GM18520 (cell line): ENCODE measurements at regions not wholly inside any gene's neighbourhood (a gene's known extent, or its start where the extent isn't known, plus 50 kb on each side); places are given as distances from the start of the nearest gene placed in this dataset.
"Not testable (repeated sequence)": the region's sequence is repeated elsewhere in the genome, so short reads cannot be mapped to it uniquely, and the experiment has no call there.

Experiments used
- ATAC-seq: cut with Tn5 transposase; IDR thresholded peaks from one replicate; pipeline ENCODE4 v1.9.1; 2021; ENCODE audit not compliant: unreplicated experiment

- not testable (repeated sequence) for ATAC-seq
Observed at GRCh38 chrX:80508083-80508482, 87.8 kb downstream of the TENT5D start.

DNA sequence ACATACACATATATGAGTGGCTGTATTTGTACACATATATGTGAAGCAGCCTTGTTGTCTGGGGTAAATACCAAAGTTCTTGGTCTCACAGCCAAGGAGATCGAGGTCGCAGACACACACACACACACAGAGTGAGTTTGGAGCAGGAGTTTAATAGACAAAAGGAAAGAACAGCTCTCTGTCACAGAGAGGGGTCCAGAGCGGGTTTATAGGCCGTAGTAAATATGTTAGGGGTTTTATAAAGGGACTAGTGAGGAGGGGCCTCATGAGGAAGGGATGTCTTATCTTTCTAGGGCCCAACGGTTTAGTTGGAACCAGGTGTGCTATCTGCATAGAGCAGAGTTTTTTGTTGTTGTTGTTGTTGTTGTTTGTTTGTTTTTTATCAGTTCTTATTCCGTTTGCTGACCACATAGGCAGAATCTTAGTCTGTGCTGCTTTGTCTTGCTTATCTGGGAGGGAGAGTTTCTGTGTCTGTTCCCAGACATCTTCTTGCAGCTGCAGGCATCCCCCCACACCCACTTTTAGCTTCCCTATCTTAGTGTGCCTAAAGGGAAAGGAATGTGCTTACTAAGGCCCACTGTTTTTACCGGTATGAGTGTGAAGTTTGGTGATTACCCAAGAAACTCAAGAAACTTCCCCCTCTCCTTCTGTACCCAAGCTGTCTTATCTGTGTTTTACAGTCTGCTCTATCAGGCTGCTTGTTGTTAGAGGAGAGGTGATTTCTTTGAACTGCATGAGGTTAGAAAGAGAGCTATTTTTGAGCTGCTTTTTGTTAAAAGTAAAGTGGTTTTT lies 91.9 kb downstream of the TENT5D start:
- ATAC-seq = no peak

DNA sequence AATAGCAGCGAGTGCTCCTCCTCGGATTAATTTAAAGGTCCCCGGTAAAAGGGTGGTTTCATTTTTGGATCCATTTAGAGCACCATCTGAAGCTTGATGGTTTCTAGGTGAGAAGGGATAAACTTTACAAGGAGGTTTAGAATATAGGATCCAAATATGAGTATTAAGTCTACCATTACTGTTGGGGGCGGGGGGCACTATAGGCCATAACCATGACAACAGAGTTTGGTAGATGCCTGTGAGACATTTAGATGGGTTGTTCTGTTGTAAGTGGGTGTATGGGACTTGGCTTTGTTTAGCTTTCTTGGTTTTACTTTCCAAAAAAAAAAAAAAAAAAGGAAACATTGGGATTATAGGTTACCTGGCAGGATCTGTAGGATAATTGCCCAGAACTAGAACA lies 92.7 kb downstream of the TENT5D start:
- no peak for ATAC-seq

DNA sequence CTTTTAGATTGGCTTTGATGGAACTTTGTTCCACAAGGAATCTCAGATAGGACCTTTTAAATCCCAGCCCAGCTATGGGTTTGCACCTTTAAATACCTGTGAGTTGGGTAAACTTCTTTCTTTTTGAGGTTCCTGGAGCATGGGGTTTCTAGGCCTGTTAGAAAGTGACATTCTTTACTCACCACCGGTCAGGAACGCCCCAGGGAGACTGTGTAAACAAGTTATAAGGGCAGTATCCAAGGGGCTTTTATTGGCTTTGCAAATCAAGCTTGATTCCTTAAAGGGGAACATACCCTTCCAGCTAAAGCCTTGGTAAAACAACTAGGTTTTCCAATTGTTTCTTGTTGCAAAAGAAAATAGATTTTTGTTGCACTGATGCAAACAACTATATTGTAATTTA lies 93.4 kb downstream of the TENT5D start:
- no peak for ATAC-seq

DNA sequence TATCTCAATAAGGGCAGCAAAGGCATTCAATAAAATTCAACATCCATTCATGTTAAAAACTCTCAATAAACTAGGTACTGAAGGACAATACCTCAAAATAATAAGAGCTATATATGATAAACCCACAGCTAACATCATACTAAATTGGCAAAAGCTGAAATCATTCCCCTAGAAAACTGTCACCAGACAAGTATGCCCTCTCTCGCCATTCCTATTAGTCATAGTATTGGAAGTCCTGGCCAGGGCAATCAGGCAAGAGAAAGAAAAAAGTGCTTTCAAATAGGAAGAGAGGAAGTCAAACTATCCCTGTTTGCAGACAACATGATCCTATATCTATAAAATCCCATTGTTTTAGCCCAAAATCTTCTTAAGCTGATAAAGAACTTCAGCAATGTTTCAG lies 116.8 kb downstream of the TENT5D start:
- no peak for ATAC-seq

DNA sequence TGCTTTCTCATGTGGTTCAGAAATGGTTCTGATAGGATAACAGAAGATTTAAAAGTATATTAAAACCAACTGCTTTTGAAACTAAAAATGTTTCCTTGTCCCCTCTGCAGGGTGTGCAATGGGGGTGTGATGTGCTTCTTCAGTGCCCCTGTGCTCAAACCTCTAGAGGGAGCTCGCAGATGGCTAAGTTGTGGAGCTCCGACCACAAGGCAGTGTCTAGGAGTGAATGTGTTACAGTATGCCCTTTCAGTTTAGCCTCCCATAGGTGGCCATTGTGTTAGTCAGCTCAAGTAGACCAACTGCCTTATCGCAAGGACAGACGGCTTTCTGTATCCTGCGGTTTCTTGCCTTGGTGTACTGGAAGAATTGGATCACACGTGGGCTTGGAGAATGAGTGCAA lies 130.5 kb downstream of the TENT5D start:
- ATAC-seq = peak; percentile 60

DNA sequence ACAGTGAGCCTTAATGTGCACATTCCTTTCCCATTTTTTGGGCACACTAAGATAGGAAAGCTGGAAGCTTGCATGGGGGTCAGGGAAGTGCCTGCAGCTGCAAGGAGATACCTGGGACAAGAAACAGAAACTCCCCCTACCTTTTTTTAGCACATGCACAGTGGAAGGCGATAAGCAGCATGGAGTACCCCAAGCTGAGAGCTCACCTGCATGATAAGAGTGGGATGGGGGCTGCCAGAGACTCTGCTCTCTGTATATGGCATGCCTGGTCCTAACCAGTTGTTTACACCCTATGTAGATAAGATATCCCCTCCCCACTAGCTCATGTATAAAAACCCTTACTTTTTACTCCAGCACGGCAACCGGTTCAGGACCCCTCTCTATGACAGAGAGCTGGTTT lies 135.9 kb downstream of the TENT5D start:
- ATAC-seq = no peak

- no peak for ATAC-seq
Observed at GRCh38 chrX:80572636-80573035, 152.4 kb downstream of the TENT5D start.

DNA sequence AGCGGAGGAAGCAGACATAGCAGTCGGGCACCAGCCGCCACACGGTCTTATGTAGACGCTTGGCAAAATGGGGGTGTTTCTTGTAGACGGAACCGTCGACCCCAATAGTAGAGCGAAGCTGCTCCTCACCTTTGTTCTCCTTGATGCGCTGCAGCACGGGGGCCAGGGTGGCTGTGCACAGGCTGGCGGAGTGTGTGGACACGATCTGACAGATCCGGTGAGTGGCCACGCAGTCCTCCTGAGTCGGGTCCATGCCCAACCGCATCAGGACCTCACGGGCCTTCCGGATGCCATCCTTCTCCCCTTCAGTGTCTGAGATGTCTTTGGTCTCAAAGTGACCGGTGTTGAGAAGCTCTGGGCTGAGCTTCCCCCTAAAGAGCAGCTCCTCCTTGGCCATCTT lies 153.0 kb downstream of the TENT5D start:
- no peak for ATAC-seq

GRCh38 chrX:80574486-80575086 lies 154.3 kb downstream of the TENT5D start:
- ATAC-seq = not testable (repeated sequence)

DNA sequence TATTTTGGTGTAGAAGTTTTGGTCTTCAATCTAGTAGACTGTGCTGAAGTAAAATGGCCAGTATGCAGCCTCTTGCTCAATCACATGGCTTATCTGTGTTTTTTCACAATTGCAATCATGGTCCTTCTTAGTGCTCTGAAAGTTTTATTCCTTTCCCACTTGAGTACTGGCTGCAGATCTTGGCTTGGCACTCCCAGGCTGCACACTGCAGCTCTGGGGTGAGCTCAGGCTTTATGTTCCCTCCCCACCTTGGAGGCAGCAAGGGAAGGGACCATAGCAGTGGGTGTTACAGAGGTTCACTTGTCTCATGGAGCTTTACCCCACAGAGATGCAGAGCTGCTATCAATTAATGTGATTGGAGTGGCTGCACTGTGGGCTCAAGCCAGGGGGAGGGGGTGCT lies 156.0 kb downstream of the TENT5D start:
- ATAC-seq = no peak

GRCh38 chrX:80576806-80577533 lies 156.7 kb downstream of the TENT5D start:
- ATAC-seq = no peak

GRCh38 chrX:80578517-80579105 lies 158.4 kb downstream of the TENT5D start:
- no peak for ATAC-seq

DNA sequence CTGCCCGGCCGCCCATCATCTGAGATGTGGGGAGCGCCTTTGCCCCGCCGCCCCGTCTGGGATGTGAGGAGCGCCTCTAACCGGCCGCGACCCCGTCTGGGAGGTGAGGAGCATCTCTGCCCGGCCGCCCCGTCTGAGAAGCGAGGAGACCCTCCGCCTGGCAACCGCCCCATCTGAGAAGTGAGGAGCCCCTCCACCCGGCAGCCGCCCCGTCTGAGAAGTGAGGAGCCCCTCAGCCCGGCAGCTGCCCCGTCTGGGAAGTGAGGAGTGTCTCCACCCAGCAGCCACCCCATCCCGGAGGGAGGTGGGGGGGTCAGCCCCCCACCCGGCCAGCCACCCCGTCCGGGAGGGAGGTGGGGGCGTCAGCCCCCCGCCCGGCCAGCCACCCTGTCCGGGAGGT lies 170.7 kb downstream of the TENT5D start:
- ATAC-seq = not testable (repeated sequence)

DNA sequence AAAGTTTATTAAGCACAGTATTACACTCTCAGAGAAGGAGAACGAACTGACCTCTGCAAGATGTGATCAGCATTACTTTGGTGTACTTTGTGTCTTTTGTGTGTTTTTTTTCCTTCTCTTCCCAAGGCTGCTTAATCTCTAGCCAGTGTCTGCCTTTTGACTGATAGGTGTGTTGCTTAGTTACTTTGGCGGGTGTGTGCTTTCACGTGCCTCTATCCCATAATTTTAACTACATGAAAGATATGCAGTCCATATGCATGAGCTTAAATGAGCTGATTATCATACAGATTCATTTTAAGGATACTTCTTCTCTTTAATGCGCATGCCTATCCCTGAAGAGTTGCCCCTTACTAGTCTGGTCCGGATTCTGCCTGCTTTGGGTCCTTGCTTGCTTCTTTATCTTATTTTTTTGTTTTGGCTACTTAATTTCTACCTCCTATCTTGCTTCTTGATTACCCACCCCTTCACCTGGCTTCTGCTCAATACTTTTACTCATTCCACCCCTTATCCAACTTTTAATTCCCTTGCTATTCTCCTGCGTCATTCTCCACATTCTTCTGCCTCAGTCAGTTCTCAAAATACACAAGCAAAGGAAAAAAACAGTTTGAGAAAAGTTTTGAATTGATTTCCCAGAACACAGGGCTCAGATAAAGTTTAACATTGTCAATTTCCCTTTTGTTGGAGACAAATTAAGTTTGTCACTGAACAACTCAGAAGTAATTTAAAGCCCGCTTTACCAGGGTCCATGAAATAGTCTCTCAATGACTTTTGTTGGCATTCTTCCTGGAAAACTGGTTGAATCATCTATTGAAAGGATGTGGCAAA lies 182.0 kb downstream of the TENT5D start:
- ATAC-seq = no peak
